GM18499 (cell line): ENCODE measurements at regions not wholly inside any gene's neighbourhood (a gene's known extent, or its start where the extent isn't known, plus 50 kb on each side); places are given as distances from the start of the nearest gene placed in this dataset.

ENCODE experiments used
- ATAC-seq: cut with Tn5 transposase; IDR thresholded peaks from one replicate; pipeline ENCODE4 v1.9.1; 2021; ENCODE audit warnings: moderate number of reproducible peaks; ENCODE audit not compliant: insufficient read depth, unreplicated experiment

- no peak for ATAC-seq
These were observed 61.4 kb upstream of the IFNG-AS1 start for GRCh38 chr12:67927815-67928214.

GRCh38 chr12:67928621-67929383 is 60.4 kb upstream of the IFNG-AS1 start:
- no peak for ATAC-seq

GRCh38 chr12:67929384-67929772 is 59.9 kb upstream of the IFNG-AS1 start:
- no peak for ATAC-seq

GRCh38 chr12:67937822-67938221 is 51.4 kb upstream of the IFNG-AS1 start:
- no peak for ATAC-seq
